HepG2 (cell line): ENCODE measurements at regions not wholly inside any gene's neighbourhood (a gene's known extent, or its start where the extent isn't known, plus 50 kb on each side); places are given as distances from the start of the nearest gene placed in this dataset.
A peak's percentile ranks its signal among the peaks of the same experiment; 100 is the strongest.

Experiments
- ASH2L ChIP-seq: fragments of 300-600, 200-600 bp; sonication (generic); IDR thresholded peaks from 2 replicates; pipeline ENCODE4 v1.7.0; 2017; ENCODE audit warnings: low read depth, mild to moderate bottlenecking, moderate library complexity, mixed read lengths, low read length; ENCODE audit not compliant: insufficient read length
- GATA4 ChIP-seq: sonication (generic); IDR thresholded peaks from 2 replicates; pipeline ENCODE4 v1.6.1; 2016; ENCODE audit warnings: antibody characterized with exemption, low read depth, borderline replicate concordance
- HMGXB4 ChIP-seq, 2 experiments: sonication (generic) in 1 of 2; formaldehyde crosslinking in 1 of 2; IDR thresholded peaks; 2 replicates each; pipeline versions ENCODE4 v1.4.0 to v1.6.1; 2018 to 2020; ENCODE audit warnings: missing genetic modification reagents in 2 of 2, borderline replicate concordance in 1 of 2, low read depth in 1 of 2, mild to moderate bottlenecking in 1 of 2, missing biosample characterization in 1 of 2
- HNF4A ChIP-seq: sonication (generic); formaldehyde crosslinking; IDR thresholded peaks from 2 replicates; pipeline ENCODE4 v1.4.0; 2020; ENCODE audit warnings: missing genetic modification reagents
- HOXA3 ChIP-seq: sonication (generic); formaldehyde crosslinking; IDR thresholded peaks from 2 replicates; pipeline ENCODE4 v1.5.0; 2020; ENCODE audit warnings: missing genetic modification reagents
- JARID2 ChIP-seq: sonication (generic); formaldehyde crosslinking; IDR thresholded peaks from 2 replicates; pipeline ENCODE4 v1.8.1; 2023; ENCODE audit warnings: missing genetic modification reagents, inconsistent platforms; ENCODE audit not compliant: insufficient replicate concordance
- KLF11 ChIP-seq: IDR thresholded peaks from 2 replicates; pipeline ENCODE4 v1.6.1; 2016; ENCODE audit warnings: missing compliant biosample characterization
- KMT2B ChIP-seq: IDR thresholded peaks from 2 replicates; pipeline ENCODE4 v1.6.1; 2016; ENCODE audit warnings: missing genetic modification reagents, missing compliant biosample characterization
- MBD4 ChIP-seq: IDR thresholded peaks from 2 replicates; pipeline ENCODE4 v1.6.1; 2012; ENCODE audit warnings: low read length, inconsistent platforms, borderline replicate concordance
- MYNN ChIP-seq: sonication (generic); formaldehyde crosslinking; IDR thresholded peaks from 2 replicates; pipeline ENCODE4 v1.4.0; 2020; ENCODE audit warnings: mild to moderate bottlenecking, low read depth, missing genetic modification reagents
- PITX1 ChIP-seq: sonication (generic); formaldehyde crosslinking; IDR thresholded peaks from 2 replicates; pipeline ENCODE4 v1.5.1; 2020; ENCODE audit warnings: mild to moderate bottlenecking, missing genetic modification reagents
- RXRB ChIP-seq: IDR thresholded peaks from 2 replicates; pipeline ENCODE4 v1.6.1; 2016; ENCODE audit warnings: borderline replicate concordance, missing genetic modification reagents, missing compliant biosample characterization
- SIN3A ChIP-seq: IDR thresholded peaks from 2 replicates; pipeline ENCODE4 v1.6.1; 2011; ENCODE audit warnings: low read depth, mild to moderate bottlenecking, control low read depth, low read length, borderline replicate concordance
- SRSF9 ChIP-seq: fragments of 200-400 bp; formaldehyde crosslinking; IDR thresholded peaks from 2 replicates; pipeline ENCODE4 v1.6.1; 2018; ENCODE audit warnings: borderline replicate concordance, mild to moderate bottlenecking, low read depth, low read length; ENCODE audit not compliant: insufficient read depth, poor library complexity, severe bottlenecking
- STAT6 ChIP-seq: sonication (generic); formaldehyde crosslinking; IDR thresholded peaks from 2 replicates; pipeline ENCODE4 v1.4.0; 2020; ENCODE audit warnings: missing genetic modification reagents, mild to moderate bottlenecking, borderline replicate concordance
- ZBTB37 ChIP-seq: sonication (generic); formaldehyde crosslinking; IDR thresholded peaks from 2 replicates; pipeline ENCODE4 v1.4.0; 2020; ENCODE audit warnings: mild to moderate bottlenecking, missing genetic modification reagents
- ZBTB8A ChIP-seq: sonication (generic); formaldehyde crosslinking; IDR thresholded peaks from 2 replicates; pipeline ENCODE4 v1.4.0; 2020; ENCODE audit warnings: mild to moderate bottlenecking, low read depth, missing genetic modification reagents, borderline replicate concordance
- ZNF468 ChIP-seq: sonication (generic); formaldehyde crosslinking; IDR thresholded peaks from 2 replicates; pipeline ENCODE4 v1.8.0; 2022; ENCODE audit warnings: mild to moderate bottlenecking, moderate library complexity, missing genetic modification reagents
- ZNF652 ChIP-seq: IDR thresholded peaks from 2 replicates; pipeline ENCODE4 v1.6.1; 2016; ENCODE audit warnings: low read depth, borderline replicate concordance
- ZNF775 ChIP-seq: sonication (generic); formaldehyde crosslinking; IDR thresholded peaks from 2 replicates; pipeline ENCODE4 v1.4.0; 2020; ENCODE audit warnings: missing genetic modification reagents, mild to moderate bottlenecking, moderate library complexity, borderline replicate concordance

- no peak for TF ChIP-seq ZNF652 (CRISPR knock-in tag)
- TF ChIP-seq PITX1 (CRISPR knock-in tag): peak; percentile 61
- no peak for TF ChIP-seq ZNF468 (CRISPR knock-in tag)
- peak; percentile 23 for TF ChIP-seq JARID2
- TF ChIP-seq HOXA3: peak; percentile 84
- peak; percentile 91 for TF ChIP-seq GATA4
- TF ChIP-seq RXRB: peak; percentile 95
- no peak for TF ChIP-seq SRSF9
- TF ChIP-seq ASH2L: peak; percentile 89
- TF ChIP-seq MYNN: no peak
- TF ChIP-seq MBD4: peak; percentile 87
- TF ChIP-seq KMT2B (CRISPR knock-in tag): peak; percentile 43; the same call in 1 of the 2 replicates
- TF ChIP-seq SIN3A: no peak
- 0 out of 2 replicates have a peak, but pooled peaks have one; percentile 60 for TF ChIP-seq ZNF775
- TF ChIP-seq ZBTB8A: no peak
- TF ChIP-seq KLF11 (CRISPR knock-in tag): peak; percentile 76; the same call in 1 of the 2 replicates
- TF ChIP-seq ZBTB37 (CRISPR knock-in tag): no peak
- peak in 1 of 2 experiments; percentile 63; a peak in 3 of 4 replicates for TF ChIP-seq HMGXB4 (CRISPR knock-in tag; IDR thresholded peaks at IDR 0.05; ENCODE audit: borderline replicate concordance in 1 of 2, low read depth in 1 of 2)
- TF ChIP-seq STAT6 (CRISPR knock-in tag): peak; percentile 78; the same call in 1 of the 2 replicates
- peak; percentile 78 for TF ChIP-seq HNF4A (CRISPR knock-in tag)
These were observed 135.0 kb upstream of the TNFAIP3 start (continued) for GRCh38 chr6:137731960-137732616.
